Sigmoid colon (tissue), 6 donors: ENCODE measurements at regions not wholly inside any gene's neighbourhood (a gene's known extent, or its start where the extent isn't known, plus 50 kb on each side); places are given as distances from the start of the nearest gene placed in this dataset.

Experiments used
- DNase-seq: peaks from one replicate; pipeline ENCODE4 v3.0.0-alpha.2; 2019
- H3K27ac ChIP-seq, 4 donors: fragments of 200-600 bp; sonication (generic); one replicate each; pipeline ENCODE4 v1.5.1; 2016 to 2019; ENCODE audit warnings: mild to moderate bottlenecking in 1 of 4
- H3K27me3 ChIP-seq, 3 donors: fragments of 200-600 bp; sonication (generic); one replicate each; pipeline ENCODE4 v1.5.1; 2019; ENCODE audit warnings: mild to moderate bottlenecking in 1 of 3
- H3K36me3 ChIP-seq, 4 donors: fragments of 200-600 bp; sonication (generic); one replicate each; pipeline ENCODE4 v1.5.1; 2016 to 2019
- H3K4me1 ChIP-seq, 4 donors: fragments of 200-600 bp; sonication (generic); one replicate each; pipeline ENCODE4 v1.5.1; 2017 to 2019
- H3K4me3 ChIP-seq, 4 donors: fragments of 200-600 bp; sonication (generic); one replicate each; pipeline ENCODE4 v1.5.1; 2017 to 2019; ENCODE audit warnings: mild to moderate bottlenecking in 2 of 4, moderate library complexity in 1 of 4
- H3K9me3 ChIP-seq, 4 donors: fragments of 200-600 bp in 3 of 4; sonication (generic) in 3 of 4; one replicate each; pipeline versions ENCODE4 v1.5.1 to v1.6.1; 2013 to 2019
- CTCF ChIP-seq, 4 experiments: fragments of 450-650 bp in 3 of 4; fragments of 200-600 bp in 1 of 4; IDR thresholded peaks; one replicate each; pipeline ENCODE4 v1.5.1; 2016 to 2019; ENCODE audit warnings: antibody characterized with exemption in 4 of 4, mild to moderate bottlenecking in 3 of 4, moderate library complexity in 2 of 4
- EP300 ChIP-seq, 4 donors: sonication (generic); formaldehyde crosslinking; IDR thresholded peaks; one replicate each; pipeline ENCODE4 v1.6.1; 2017; ENCODE audit warnings: antibody characterized with exemption in 4 of 4
- POLR2A ChIP-seq, 2 donors: fragments of 450-650 bp; IDR thresholded peaks; one replicate each; pipeline ENCODE4 v1.6.1; 2016; ENCODE audit warnings: antibody characterized with exemption in 2 of 2, mild to moderate bottlenecking in 2 of 2, moderate library complexity in 2 of 2
- POLR2AphosphoS5 ChIP-seq, 4 donors: sonication (generic); formaldehyde crosslinking; IDR thresholded peaks; one replicate each; pipeline ENCODE4 v1.6.1; 2017; ENCODE audit warnings: antibody characterized with exemption in 4 of 4
- WGBS, 2 donors: extraction: QIAGEN DNeasy Blood & Tissue Kit; methylation state at CpG; one replicate each; pipeline ENCODE4 v1.1.7; 2013; 5-methylcytosine and 5-hydroxymethylcytosine counted together
- intact Hi-C: fragments of 100-400 bp; cut with DNase I; formaldehyde crosslinking; loops from one replicate; pipeline ENCODE4 v1.15.1; 2023
- donor health status: healthy with polysubstance abuse.
- donor health status: healthy.

- Histone ChIP-seq H3K4me3 (no peak overlapping the region), H3K27me3 (no peaks in the 10 kb centered on the region), H3K9me3 (no peaks in the 10 kb centered on the region), H3K4me1 (no peaks in the 10 kb centered on the region), H3K36me3 (no peaks in the 10 kb centered on the region), H3K27ac (no peak overlapping the region)
- intact Hi-C loops: no loop called here
- DNase-seq: no peak
- WGBS, 2 donors: 83 to 86% methylated on average over 4 of the region's 4 CpGs
- TF ChIP-seq POLR2A (IDR thresholded peaks at IDR 0.05) (no peak), POLR2AphosphoS5 (IDR thresholded peaks at IDR 0.05) (no peak), EP300 (IDR thresholded peaks at IDR 0.05) (no peak), CTCF (IDR thresholded peaks at IDR 0.05) (no peak)
Measured at GRCh38 chr6:21524201-21524600, 69.3 kb upstream of the SOX4 start.

GRCh38 chr6:21526974-21527373 is 66.6 kb upstream of the SOX4 start:
- intact Hi-C loops: no loop called here
- H3K4me3 ChIP-seq: no peak overlapping the region
- H3K36me3 ChIP-seq: no peaks in the 10 kb centered on the region
- no peaks in the 10 kb centered on the region for H3K27me3 ChIP-seq
- 0 to 28% methylated on average over 1 of the region's 1 CpG for WGBS, 2 donors
- TF ChIP-seq EP300 (IDR thresholded peaks at IDR 0.05) (no peak), CTCF (IDR thresholded peaks at IDR 0.05) (no peak), POLR2AphosphoS5 (IDR thresholded peaks at IDR 0.05) (no peak), POLR2A (IDR thresholded peaks at IDR 0.05) (no peak)
- DNase-seq: no peak
- H3K27ac ChIP-seq: no peak overlapping the region
- H3K4me1 ChIP-seq: no peaks in the 10 kb centered on the region
- H3K9me3 ChIP-seq: no peaks in the 10 kb centered on the region

GRCh38 chr6:21527731-21528130 is 65.8 kb upstream of the SOX4 start:
- H3K4me3 ChIP-seq: no peak overlapping the region
- no peaks in the 10 kb centered on the region for H3K27me3 ChIP-seq
- H3K9me3 ChIP-seq: no peaks in the 10 kb centered on the region
- H3K27ac ChIP-seq: no peak overlapping the region
- no peak for DNase-seq
- no peaks in the 10 kb centered on the region for H3K4me1 ChIP-seq
- H3K36me3 ChIP-seq: no peaks in the 10 kb centered on the region
- intact Hi-C loops: no loop called here
- TF ChIP-seq CTCF (IDR thresholded peaks at IDR 0.05) (no peak), EP300 (IDR thresholded peaks at IDR 0.05) (no peak), POLR2AphosphoS5 (IDR thresholded peaks at IDR 0.05) (no peak), POLR2A (IDR thresholded peaks at IDR 0.05) (no peak)

GRCh38 chr6:21529431-21529830 is 64.1 kb upstream of the SOX4 start:
- Histone ChIP-seq H3K27ac (no peak overlapping the region), H3K4me3 (no peak overlapping the region), H3K27me3 (no peaks in the 10 kb centered on the region), H3K4me1 (no peaks in the 10 kb centered on the region), H3K9me3 (no peaks in the 10 kb centered on the region), H3K36me3 (no peaks in the 10 kb centered on the region)
- WGBS, 2 donors: 94 to 96% methylated on average over 5 of the region's 5 CpGs
- intact Hi-C loops: no loop called here
- DNase-seq: no peak
- TF ChIP-seq CTCF (IDR thresholded peaks at IDR 0.05) (no peak), POLR2AphosphoS5 (IDR thresholded peaks at IDR 0.05) (no peak), POLR2A (IDR thresholded peaks at IDR 0.05) (no peak), EP300 (IDR thresholded peaks at IDR 0.05) (no peak)

- WGBS, 2 donors: 45 to 80% methylated on average over 3 of the region's 3 CpGs
- TF ChIP-seq POLR2AphosphoS5 (IDR thresholded peaks at IDR 0.05): no peak
- no peak for TF ChIP-seq CTCF (IDR thresholded peaks at IDR 0.05)
- no peak for TF ChIP-seq POLR2A (IDR thresholded peaks at IDR 0.05)
- no peak for TF ChIP-seq EP300 (IDR thresholded peaks at IDR 0.05)
- no peak overlapping the region for H3K4me3 ChIP-seq
- H3K9me3 ChIP-seq: no peaks in the 10 kb centered on the region
- no peak overlapping the region for H3K27ac ChIP-seq
- DNase-seq: no peak
- H3K36me3 ChIP-seq: no peaks in the 10 kb centered on the region
- no peaks in the 10 kb centered on the region for H3K4me1 ChIP-seq
- intact Hi-C loops: no loop called here
- H3K27me3 ChIP-seq: no peaks in the 10 kb centered on the region
Measured at GRCh38 chr6:21531393-21531792, 62.2 kb upstream of the SOX4 start.
